ENCODE measurements at regions not wholly inside any gene's neighbourhood (a gene's known extent, or its start where the extent isn't known, plus 50 kb on each side); places are given as distances from the start of the nearest gene placed in this dataset.

GRCh38 chr11:16468735-16469453 is 112.5 kb upstream of the SOX6 start:
- DNase-seq (ENCODE audit: extremely low read depth in 1 of 11, low read depth in 9 of 11, low spot score in 4 of 11), result no peak

- no peak for DNase-seq (ENCODE audit: extremely low read depth in 1 of 11, low read depth in 9 of 11, low spot score in 4 of 11)
Observed at GRCh38 chr11:16460508-16460907, 104.2 kb upstream of the SOX6 start.

DNA sequence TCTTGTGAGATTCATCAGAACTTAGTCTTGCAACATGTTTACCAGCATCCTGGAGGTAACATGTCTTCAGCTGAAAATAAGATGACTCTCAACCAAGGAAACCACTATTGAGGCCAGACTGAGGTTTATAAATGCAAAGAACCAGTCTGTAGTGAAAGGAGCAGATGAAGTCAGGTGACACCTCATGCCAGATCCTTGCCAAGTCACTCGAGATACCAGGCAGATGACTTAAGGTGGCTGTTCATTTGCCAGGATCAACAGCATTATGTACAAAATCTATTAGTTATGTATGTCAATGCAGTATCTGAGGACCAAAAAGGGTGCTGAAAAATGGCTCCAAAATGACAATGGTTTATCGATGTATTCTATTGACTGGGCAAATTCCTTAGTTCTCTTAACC is 100.0 kb upstream of the SOX6 start:
- no peak for DNase-seq (ENCODE audit: extremely low read depth in 1 of 11, low read depth in 9 of 11, low spot score in 4 of 11)

DNA sequence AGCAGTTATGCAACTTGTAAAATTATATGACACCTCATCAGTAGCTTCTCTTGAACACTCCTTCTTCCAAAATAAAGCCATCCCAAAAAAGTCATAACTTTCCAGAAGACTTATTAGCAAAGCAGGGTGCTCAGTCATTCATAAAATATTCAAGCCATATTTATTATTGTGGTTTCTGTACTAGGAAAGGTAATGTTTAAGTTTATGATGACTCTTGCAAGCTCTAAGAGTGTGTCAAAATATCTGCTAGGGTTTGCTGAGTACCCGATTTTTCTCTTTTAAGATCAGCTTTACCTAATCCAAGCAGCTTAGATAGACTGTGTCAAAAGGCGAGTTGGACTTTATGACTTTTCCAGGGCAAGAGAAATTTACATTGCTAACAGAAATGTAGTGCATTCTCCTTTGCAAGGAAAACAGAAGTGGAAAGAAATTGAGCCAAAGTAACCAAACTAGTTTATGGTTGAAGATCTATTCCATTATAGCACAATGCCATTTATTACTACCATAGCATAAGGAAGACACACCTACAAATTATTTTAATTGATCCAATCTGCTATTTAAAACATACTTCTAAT is 98.0 kb upstream of the SOX6 start:
- DNase-seq (ENCODE audit: extremely low read depth in 1 of 11, low read depth in 9 of 11, low spot score in 4 of 11), result no peak

DNA sequence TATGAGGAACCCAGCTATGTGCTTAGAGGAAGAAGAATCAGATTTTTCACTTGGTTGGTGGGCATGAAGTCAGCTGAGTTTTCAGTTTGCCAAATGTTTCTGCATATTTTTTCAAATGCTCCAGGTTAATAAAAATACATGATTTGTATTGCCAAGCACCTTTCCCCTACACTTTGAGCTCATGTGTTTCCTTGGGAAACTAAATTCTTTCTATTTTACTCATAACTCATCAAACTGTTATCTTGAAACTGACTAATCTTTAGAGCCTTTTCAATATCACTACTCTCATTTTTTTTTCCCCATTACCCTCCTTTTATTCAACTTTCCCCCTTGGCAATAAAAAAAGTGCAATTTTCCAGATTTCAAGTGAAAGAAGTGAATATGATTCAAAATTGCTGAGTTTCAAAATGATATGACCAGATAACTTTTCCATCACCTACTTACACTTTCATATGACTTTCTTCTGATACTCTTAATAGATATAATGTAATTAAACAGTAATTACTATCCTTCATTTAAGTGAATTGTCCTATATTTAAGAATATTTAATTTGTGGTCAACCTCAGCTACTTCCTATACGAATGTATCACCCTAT is 91.9 kb upstream of the SOX6 start:
- DNase-seq (ENCODE audit: extremely low read depth in 1 of 11, low read depth in 9 of 11, low spot score in 4 of 11), result no peak

DNA sequence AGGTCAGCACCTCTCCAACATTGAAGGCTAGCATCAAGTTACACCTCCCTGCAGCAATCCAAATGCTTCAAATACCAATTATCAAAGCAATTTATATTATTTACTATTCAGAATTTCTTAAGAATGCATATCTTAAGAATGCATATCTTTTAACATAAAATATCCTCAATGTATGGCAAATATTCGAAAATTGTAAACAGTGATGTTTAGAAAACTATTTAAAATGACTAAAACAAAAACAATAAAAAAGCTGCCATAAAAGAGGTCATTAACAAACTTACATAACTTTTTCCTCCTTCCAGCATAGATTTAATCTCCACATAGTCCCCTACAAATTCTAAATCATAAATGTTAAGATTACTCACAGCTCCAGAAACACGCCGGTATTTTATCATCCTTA is 85.1 kb upstream of the SOX6 start:
- no peak for DNase-seq (ENCODE audit: extremely low read depth in 1 of 11, low read depth in 9 of 11, low spot score in 4 of 11)

GRCh38 chr11:16440136-16440535 is 83.8 kb upstream of the SOX6 start:
- DNase-seq (ENCODE audit: extremely low read depth in 1 of 11, low read depth in 9 of 11, low spot score in 4 of 11), result no peak

DNA sequence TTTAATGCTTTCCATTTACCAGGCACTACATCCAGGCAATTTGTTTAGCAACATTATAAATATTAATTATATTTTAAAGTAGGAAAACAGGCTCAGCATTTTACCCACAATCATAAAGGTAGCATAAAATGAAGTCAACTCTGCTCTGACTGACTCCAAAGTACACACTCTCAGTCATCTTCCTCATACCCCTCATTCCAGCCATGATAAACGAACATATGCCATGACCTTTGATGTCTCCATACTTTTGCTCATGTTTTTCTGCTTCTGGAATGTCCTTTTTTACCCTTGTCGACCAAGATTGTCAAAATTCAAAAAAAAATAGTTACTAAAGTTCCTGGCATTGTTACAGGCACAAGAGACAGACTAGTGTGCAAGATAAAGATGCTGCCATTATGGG is 77.7 kb upstream of the SOX6 start:
- DNase-seq (ENCODE audit: extremely low read depth in 1 of 11, low read depth in 9 of 11, low spot score in 4 of 11), result no peak

DNA sequence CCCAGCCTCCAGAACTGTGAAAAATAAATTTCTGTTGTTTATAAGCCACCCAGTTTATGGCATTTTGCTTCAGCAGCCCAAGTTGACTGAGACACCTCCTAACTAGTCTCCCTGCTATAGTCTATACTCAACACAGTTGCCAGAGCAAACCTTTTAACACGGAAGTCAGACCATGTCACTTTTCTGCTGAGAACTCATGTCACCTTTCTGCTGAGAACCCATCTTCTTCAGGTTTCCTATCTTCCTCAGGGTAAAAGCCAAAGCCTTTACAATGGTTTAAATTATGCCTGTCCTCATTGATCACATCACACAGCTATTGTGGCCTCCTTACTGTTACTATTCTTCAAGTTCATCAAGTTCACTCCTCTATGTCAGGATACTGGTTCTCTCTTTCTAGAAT is 74.3 kb upstream of the SOX6 start:
- DNase-seq (ENCODE audit: extremely low read depth in 1 of 11, low read depth in 9 of 11, low spot score in 4 of 11), result no peak

GRCh38 chr11:16421826-16422225 is 65.5 kb upstream of the SOX6 start:
- DNase-seq (ENCODE audit: extremely low read depth in 1 of 11, low read depth in 9 of 11, low spot score in 4 of 11), result no peak

GRCh38 chr11:16418428-16419097 is 62.2 kb upstream of the SOX6 start:
- peak in 1 of 11 donors; percentile 27 for DNase-seq (ENCODE audit: extremely low read depth in 1 of 11, low read depth in 9 of 11, low spot score in 4 of 11)

DNA sequence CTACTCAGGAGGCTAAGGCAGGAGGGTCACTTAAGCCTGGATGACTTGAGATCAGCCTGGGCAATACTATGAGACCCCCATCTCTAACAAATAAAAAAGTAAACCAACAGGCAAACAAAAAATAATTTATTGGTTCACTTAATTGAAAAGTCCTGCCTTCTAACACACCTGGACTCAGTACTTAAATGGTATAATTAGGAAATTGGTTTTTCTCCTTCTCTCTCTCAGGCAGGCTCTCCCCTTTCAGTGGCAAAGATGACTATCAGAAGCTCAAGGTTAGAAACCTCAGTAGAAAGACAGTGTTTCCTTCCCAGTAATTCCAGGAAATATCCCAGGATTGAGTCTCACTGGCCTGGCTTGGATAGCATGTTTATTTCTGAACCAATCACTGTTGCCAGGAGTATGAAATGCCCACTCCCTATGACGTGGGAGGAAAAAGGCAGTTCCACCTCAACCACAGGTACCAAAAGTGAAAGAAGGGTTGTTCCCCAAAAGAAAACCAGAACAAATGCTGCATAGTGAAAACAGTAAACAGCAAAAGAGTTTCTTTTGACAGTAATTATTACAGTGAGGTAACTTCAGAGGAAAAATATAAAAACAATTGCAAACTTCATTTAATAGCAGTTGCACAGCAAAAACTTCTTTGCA is 56.3 kb upstream of the SOX6 start:
- no peak for DNase-seq (ENCODE audit: extremely low read depth in 1 of 11, low read depth in 9 of 11, low spot score in 4 of 11)

DNA sequence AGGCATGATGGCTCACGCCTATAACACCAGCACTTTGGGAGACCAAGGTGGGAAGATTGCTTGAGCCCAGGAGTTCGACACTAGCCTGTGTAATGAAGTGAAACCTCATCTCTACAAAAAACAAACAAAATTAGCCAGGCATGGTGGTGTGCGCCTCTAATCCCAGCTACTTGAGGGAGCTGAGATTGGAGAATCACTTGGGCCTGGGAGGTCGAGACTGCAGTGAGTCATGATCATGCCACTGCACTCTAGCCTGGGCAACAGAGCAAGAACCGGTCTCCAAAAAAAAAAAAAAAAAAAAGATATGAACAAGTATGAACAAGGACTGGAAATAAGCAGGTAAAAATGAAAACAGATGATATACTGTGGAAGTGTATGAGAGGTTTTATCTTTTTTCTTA is 54.1 kb upstream of the SOX6 start:
- DNase-seq (ENCODE audit: extremely low read depth in 1 of 11, low read depth in 9 of 11, low spot score in 4 of 11), result no peak

GRCh38 chr11:16408619-16409018 is 52.3 kb upstream of the SOX6 start:
- DNase-seq (ENCODE audit: extremely low read depth in 1 of 11, low read depth in 9 of 11, low spot score in 4 of 11), result no peak

- DNase-seq (ENCODE audit: extremely low read depth in 1 of 11, low read depth in 9 of 11, low spot score in 4 of 11), result no peak
Observed at GRCh38 chr11:16406226-16406625, 49.9 kb upstream of the SOX6 start.

Measured in renal cortex interstitium (tissue), 11 donors.